AG09319 (cell line): ENCODE measurements at regions not wholly inside any gene's neighbourhood (a gene's known extent, or its start where the extent isn't known, plus 50 kb on each side); places are given as distances from the start of the nearest gene placed in this dataset.

Experiments
- DNase-seq: peaks from one replicate; pipeline ENCODE4 v3.0.0-alpha.2; 2010; ENCODE audit warnings: low read depth; ENCODE audit errors: extremely low read depth
- CTCF ChIP-seq: IDR thresholded peaks from 2 replicates; pipeline ENCODE4 v1.5.1; 2011; ENCODE audit warnings: low read depth, mild to moderate bottlenecking, inconsistent platforms, low read length, moderate library complexity

- TF ChIP-seq CTCF = no peak
- no peak for DNase-seq
Measured at GRCh38 chr10:10617686-10618085, 400.0 kb upstream of the CELF2 start.

DNA sequence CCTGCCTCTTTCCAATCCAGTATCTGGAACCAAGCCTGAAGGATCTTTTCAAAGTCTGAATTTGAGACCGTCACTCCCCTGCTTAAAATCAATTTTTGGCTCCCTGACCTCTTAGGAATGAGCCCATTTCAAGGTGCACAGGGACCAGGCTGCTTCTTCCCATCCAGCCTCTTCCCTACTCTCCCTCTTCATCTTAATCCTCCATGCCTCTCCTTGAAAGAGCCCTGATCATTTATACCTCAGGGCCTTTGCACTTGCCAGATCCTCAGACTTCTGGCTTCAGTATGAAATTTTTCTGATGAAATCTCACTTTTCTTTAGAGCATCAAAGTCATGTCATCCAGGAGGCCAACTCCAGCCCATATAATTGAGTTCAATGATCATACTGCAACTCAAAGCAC, 399.5 kb upstream of the CELF2 start:
- DNase-seq = no peak
- TF ChIP-seq CTCF = no peak

- TF ChIP-seq CTCF = no peak
- DNase-seq = no peak
Measured at GRCh38 chr10:10623958-10624566, 393.6 kb upstream of the CELF2 start.

- no peak for DNase-seq
- TF ChIP-seq CTCF = no peak
Measured at GRCh38 chr10:10624567-10624962, 393.1 kb upstream of the CELF2 start.

- DNase-seq = no peak
- no peak for TF ChIP-seq CTCF
Measured at GRCh38 chr10:10625491-10625890, 392.2 kb upstream of the CELF2 start.

DNA sequence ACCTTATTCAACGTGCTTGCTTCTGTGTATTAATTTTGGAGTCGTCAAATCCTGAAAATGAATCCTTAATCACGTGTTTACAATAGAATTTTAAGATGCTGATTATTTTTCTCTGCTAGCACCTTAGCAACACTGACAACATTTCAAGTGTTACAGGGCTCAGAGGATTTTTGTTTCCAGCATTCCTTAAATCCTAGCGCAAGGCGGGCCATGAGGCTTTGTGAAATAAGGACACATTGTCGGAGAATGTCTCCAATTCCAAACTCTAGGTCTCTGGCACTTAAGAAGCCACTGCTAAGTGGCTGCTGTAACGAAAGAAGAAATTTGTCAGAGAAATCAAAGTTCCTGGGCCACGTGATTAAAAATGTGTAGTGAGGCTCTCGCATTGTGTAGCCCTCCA, 390.9 kb upstream of the CELF2 start:
- no peak for DNase-seq
- no peak for TF ChIP-seq CTCF

- DNase-seq = no peak
- TF ChIP-seq CTCF = no peak
Measured at GRCh38 chr10:10627414-10627813, 390.3 kb upstream of the CELF2 start.
